ENCODE measurements at regions not wholly inside any gene's neighbourhood (a gene's known extent, or its start where the extent isn't known, plus 50 kb on each side); places are given as distances from the start of the nearest gene placed in this dataset.

DNA sequence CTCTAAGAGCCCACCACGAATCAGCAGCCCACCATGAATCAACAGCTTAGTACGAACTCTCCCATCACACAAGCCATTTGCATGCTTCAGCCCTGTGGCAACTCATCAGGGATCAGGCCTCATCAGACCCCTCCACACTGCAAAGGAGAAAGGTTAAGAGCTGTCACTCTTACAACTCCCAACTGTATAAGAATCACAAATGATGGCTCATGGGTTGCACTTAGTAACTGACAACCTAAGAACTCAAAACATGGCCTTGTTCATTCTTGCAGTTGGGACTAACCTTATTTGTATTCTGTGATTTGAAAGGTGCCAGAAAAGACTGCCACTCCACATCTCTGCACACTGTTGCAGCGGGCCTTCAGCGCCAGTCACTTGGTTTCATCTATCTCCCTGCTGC, 149.1 kb upstream of the ZNF366 start:
- CTCF ChIA-PET: no interaction called here
- TF ChIP-seq, protein P1, sequence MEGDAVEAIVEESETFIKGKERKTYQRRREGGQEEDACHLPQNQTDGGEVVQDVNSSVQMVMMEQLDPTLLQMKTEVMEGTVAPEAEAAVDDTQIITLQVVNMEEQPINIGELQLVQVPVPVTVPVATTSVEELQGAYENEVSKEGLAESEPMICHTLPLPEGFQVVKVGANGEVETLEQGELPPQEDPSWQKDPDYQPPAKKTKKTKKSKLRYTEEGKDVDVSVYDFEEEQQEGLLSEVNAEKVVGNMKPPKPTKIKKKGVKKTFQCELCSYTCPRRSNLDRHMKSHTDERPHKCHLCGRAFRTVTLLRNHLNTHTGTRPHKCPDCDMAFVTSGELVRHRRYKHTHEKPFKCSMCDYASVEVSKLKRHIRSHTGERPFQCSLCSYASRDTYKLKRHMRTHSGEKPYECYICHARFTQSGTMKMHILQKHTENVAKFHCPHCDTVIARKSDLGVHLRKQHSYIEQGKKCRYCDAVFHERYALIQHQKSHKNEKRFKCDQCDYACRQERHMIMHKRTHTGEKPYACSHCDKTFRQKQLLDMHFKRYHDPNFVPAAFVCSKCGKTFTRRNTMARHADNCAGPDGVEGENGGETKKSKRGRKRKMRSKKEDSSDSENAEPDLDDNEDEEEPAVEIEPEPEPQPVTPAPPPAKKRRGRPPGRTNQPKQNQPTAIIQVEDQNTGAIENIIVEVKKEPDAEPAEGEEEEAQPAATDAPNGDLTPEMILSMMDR (IDR thresholded peaks at IDR 0.05; ENCODE audit: low read depth, low read length): no peak

DNA sequence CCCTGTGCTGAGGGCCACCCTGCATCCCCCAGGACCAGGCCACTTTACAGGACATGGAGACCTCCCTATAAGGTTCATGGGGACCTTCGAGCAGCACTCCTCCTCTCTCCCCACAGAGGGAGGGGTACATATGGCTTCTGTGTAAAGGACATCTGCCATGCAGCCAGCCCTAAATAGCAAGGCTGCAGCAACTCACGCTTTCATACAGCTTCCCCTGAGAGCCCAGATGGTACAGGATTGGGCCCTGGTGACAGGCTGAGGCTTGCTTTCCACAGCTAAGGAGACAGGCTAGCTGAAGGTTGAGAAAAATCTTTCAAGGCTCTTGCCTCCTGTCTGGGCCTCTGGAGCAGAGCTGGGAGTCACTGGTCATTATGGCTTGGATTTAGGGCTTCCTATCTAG, 147.0 kb upstream of the ZNF366 start:
- DNase-seq (ENCODE audit: low read depth, low spot score): no peak
- TF ChIP-seq, protein P1 (IDR thresholded peaks at IDR 0.05; ENCODE audit: low read depth, low read length): no peak
- H3K4me3 ChIP-seq (ENCODE audit: low read depth, low read length): no peak overlapping the region
- no peaks in the 10 kb centered on the region for H3K9me3 ChIP-seq (ENCODE audit: control insufficient read depth, insufficient read depth, low read length)
- CTCF ChIA-PET: no interaction called here
- POLR2A ChIA-PET: no interaction called here
- no peak overlapping the region for H3K27ac ChIP-seq (ENCODE audit: low read depth, low read length)
- no peaks in the 10 kb centered on the region for H3K27me3 ChIP-seq (ENCODE audit: control insufficient read depth, insufficient read depth, low read length)

More for the DNA sequence above, 149.1 kb upstream of the ZNF366 start:
- Histone ChIP-seq H3K9me3 (ENCODE audit: control insufficient read depth, insufficient read depth, low read length) (no peaks in the 10 kb centered on the region), H3K4me3 (ENCODE audit: low read depth, low read length) (no peak overlapping the region), H3K27me3 (ENCODE audit: control insufficient read depth, insufficient read depth, low read length) (no peaks in the 10 kb centered on the region), H3K27ac (ENCODE audit: low read depth, low read length) (no peak overlapping the region)
- DNase-seq (ENCODE audit: low read depth, low spot score): no peak
- POLR2A ChIA-PET: no interaction called here

DNA sequence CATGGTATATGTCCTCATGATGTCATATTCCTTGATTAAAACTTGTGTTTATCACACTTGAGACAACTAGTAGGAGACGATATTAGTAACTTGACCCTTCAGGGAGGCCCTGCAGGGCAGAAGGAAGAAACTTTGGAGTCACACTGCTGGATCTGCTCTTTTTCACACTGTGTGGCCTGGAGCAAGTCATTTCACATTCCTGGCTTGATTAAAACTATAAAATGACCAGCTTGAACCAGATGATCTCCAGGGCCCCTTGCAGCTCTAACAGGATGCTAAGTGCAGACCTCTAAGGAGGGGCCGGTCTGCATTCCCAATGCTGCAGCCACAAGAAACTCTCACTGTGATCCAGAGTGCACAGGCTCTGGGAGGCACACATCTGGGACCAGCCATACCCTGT, 146.4 kb upstream of the ZNF366 start:
- ChIA-PET POLR2A (no interaction called here), CTCF (interaction anchor here (0.5 kb wide), 1 partner anchor 16 kb away, joined by 3 read pairs; no protein-coding TSS in a partner anchor)
- H3K9me3 ChIP-seq (ENCODE audit: control insufficient read depth, insufficient read depth, low read length): no peaks in the 10 kb centered on the region
- no peak overlapping the region for H3K4me3 ChIP-seq (ENCODE audit: low read depth, low read length)
- no peaks in the 10 kb centered on the region for H3K27me3 ChIP-seq (ENCODE audit: control insufficient read depth, insufficient read depth, low read length)
- DNase-seq (ENCODE audit: low read depth, low spot score): no peak
- no peak overlapping the region for H3K27ac ChIP-seq (ENCODE audit: low read depth, low read length)
- TF ChIP-seq, protein P1 (IDR thresholded peaks at IDR 0.05; ENCODE audit: low read depth, low read length): no peak

DNA sequence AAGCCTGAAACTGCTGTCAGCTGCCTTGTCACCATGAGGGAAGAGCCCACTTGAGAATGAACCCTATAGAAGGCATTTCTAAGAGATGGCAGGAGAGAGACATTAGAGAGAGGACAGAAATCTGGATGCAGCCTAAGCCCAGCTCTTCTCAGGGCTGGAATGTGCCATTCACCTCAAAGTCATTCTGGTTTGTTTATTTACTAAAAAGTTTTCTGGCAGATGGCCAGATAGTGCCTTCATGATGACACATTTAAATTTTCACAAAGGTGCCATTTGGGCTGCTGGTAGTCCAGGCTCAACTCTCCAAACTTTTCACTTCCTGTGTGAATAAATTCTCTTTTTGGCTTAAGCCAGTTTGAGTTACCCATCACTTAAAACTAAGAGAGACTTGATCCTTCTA, 144.6 kb upstream of the ZNF366 start:
- CTCF ChIA-PET: no interaction called here
- H3K9me3 ChIP-seq (ENCODE audit: control insufficient read depth, insufficient read depth, low read length): no peaks in the 10 kb centered on the region
- no peak for DNase-seq (ENCODE audit: low read depth, low spot score)
- TF ChIP-seq, protein P1 (IDR thresholded peaks at IDR 0.05; ENCODE audit: low read depth, low read length): no peak
- H3K27me3 ChIP-seq (ENCODE audit: control insufficient read depth, insufficient read depth, low read length): no peaks in the 10 kb centered on the region
- POLR2A ChIA-PET: no interaction called here
- H3K4me3 ChIP-seq (ENCODE audit: low read depth, low read length): no peak overlapping the region
- no peak overlapping the region for H3K27ac ChIP-seq (ENCODE audit: low read depth, low read length)

DNA sequence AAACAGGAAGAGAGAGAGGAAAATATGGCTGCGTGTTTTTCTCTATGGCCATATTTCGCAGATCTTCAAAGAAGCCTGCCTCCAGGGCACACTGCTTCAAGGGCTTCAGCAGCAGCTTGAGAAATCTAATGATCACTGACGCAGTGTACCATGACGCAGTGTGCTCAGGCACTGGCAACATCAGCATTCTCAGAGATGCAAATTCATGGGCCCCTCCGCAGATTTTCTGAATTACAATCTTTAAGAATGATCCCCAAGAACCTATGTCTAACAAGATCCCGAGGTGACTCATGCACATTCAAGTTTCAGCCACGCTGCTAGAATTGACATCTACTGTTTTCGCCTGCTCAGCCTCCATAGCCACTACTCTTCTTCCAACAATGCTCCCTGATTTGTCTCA, 143.9 kb upstream of the ZNF366 start:
- no peak for DNase-seq (ENCODE audit: low read depth, low spot score)
- Histone ChIP-seq H3K9me3 (ENCODE audit: control insufficient read depth, insufficient read depth, low read length) (no peaks in the 10 kb centered on the region), H3K4me3 (ENCODE audit: low read depth, low read length) (no peak overlapping the region), H3K27me3 (ENCODE audit: control insufficient read depth, insufficient read depth, low read length) (no peaks in the 10 kb centered on the region), H3K27ac (ENCODE audit: low read depth, low read length) (no peak overlapping the region)
- CTCF ChIA-PET: no interaction called here
- POLR2A ChIA-PET: no interaction called here
- TF ChIP-seq, protein P1 (IDR thresholded peaks at IDR 0.05; ENCODE audit: low read depth, low read length): no peak
